ENCODE measurements at regions not wholly inside any gene's neighbourhood (a gene's known extent, or its start where the extent isn't known, plus 50 kb on each side); places are given as distances from the start of the nearest gene placed in this dataset.

- no peak overlapping the region for H3K4me3 ChIP-seq (ENCODE audit: low read depth, low read length)
- DNase-seq (ENCODE audit: low read depth): no peak
- TF ChIP-seq CTCF (conservative IDR thresholded peaks at IDR 0.05; ENCODE audit: low read depth, low read length): no peak
These were observed 83.0 kb upstream of the CLDN18 start for GRCh38 chr3:137926991-137927390.

- no peak for TF ChIP-seq CTCF (conservative IDR thresholded peaks at IDR 0.05; ENCODE audit: low read depth, low read length)
- no peak overlapping the region for H3K4me3 ChIP-seq (ENCODE audit: low read depth, low read length)
- DNase-seq (ENCODE audit: low read depth): no peak
These were observed 79.0 kb upstream of the CLDN18 start for GRCh38 chr3:137930976-137931375.

- no peak overlapping the region for H3K4me3 ChIP-seq (ENCODE audit: low read depth, low read length)
- no peak for DNase-seq (ENCODE audit: low read depth)
- no peak for TF ChIP-seq CTCF (conservative IDR thresholded peaks at IDR 0.05; ENCODE audit: low read depth, low read length)
These were observed 71.1 kb upstream of the CLDN18 start for GRCh38 chr3:137938876-137939275.

- H3K4me3 ChIP-seq (ENCODE audit: low read depth, low read length): no peak overlapping the region
- TF ChIP-seq CTCF (conservative IDR thresholded peaks at IDR 0.05; ENCODE audit: low read depth, low read length): no peak
- DNase-seq (ENCODE audit: low read depth): no peak
These were observed 65.4 kb upstream of the CLDN18 start for GRCh38 chr3:137944593-137944992.

GRCh38 chr3:137946356-137946973 lies 63.5 kb upstream of the CLDN18 start:
- no peak overlapping the region for H3K4me3 ChIP-seq (ENCODE audit: low read depth, low read length)
- peak; percentile 81 for TF ChIP-seq CTCF (conservative IDR thresholded peaks at IDR 0.05; ENCODE audit: low read depth, low read length)
- peak; percentile 84 for DNase-seq (ENCODE audit: low read depth)

- no peak for TF ChIP-seq CTCF (conservative IDR thresholded peaks at IDR 0.05; ENCODE audit: low read depth, low read length)
- no peak for DNase-seq (ENCODE audit: low read depth)
- H3K4me3 ChIP-seq (ENCODE audit: low read depth, low read length): no peak overlapping the region
These were observed 62.8 kb upstream of the CLDN18 start for GRCh38 chr3:137947117-137947516.

GRCh38 chr3:137948400-137949072 lies 61.4 kb upstream of the CLDN18 start:
- H3K4me3 ChIP-seq (ENCODE audit: low read depth, low read length): no peak overlapping the region
- DNase-seq (ENCODE audit: low read depth): no peak
- TF ChIP-seq CTCF (conservative IDR thresholded peaks at IDR 0.05; ENCODE audit: low read depth, low read length): no peak
